ENCODE measurements at regions not wholly inside any gene's neighbourhood (a gene's known extent, or its start where the extent isn't known, plus 50 kb on each side); places are given as distances from the start of the nearest gene placed in this dataset.

- no peak for TF ChIP-seq EZH2 (IDR thresholded peaks at IDR 0.05)
- TF ChIP-seq, protein P1, sequence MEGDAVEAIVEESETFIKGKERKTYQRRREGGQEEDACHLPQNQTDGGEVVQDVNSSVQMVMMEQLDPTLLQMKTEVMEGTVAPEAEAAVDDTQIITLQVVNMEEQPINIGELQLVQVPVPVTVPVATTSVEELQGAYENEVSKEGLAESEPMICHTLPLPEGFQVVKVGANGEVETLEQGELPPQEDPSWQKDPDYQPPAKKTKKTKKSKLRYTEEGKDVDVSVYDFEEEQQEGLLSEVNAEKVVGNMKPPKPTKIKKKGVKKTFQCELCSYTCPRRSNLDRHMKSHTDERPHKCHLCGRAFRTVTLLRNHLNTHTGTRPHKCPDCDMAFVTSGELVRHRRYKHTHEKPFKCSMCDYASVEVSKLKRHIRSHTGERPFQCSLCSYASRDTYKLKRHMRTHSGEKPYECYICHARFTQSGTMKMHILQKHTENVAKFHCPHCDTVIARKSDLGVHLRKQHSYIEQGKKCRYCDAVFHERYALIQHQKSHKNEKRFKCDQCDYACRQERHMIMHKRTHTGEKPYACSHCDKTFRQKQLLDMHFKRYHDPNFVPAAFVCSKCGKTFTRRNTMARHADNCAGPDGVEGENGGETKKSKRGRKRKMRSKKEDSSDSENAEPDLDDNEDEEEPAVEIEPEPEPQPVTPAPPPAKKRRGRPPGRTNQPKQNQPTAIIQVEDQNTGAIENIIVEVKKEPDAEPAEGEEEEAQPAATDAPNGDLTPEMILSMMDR (IDR thresholded peaks at IDR 0.05 in 2 of 3, conservative IDR thresholded peaks at IDR 0.05 in 1 of 3; ENCODE audit: borderline replicate concordance in 1 of 3, insufficient read depth in 1 of 3, low read depth in 2 of 3, low read length in 2 of 3) = no peak
- TF ChIP-seq ZBTB33 (IDR thresholded peaks at IDR 0.05; ENCODE audit: extremely low read depth, insufficient replicate concordance, low read length) = no peak
- no peak for TF ChIP-seq ZFX (IDR thresholded peaks at IDR 0.05)
- TF ChIP-seq, protein P2, sequence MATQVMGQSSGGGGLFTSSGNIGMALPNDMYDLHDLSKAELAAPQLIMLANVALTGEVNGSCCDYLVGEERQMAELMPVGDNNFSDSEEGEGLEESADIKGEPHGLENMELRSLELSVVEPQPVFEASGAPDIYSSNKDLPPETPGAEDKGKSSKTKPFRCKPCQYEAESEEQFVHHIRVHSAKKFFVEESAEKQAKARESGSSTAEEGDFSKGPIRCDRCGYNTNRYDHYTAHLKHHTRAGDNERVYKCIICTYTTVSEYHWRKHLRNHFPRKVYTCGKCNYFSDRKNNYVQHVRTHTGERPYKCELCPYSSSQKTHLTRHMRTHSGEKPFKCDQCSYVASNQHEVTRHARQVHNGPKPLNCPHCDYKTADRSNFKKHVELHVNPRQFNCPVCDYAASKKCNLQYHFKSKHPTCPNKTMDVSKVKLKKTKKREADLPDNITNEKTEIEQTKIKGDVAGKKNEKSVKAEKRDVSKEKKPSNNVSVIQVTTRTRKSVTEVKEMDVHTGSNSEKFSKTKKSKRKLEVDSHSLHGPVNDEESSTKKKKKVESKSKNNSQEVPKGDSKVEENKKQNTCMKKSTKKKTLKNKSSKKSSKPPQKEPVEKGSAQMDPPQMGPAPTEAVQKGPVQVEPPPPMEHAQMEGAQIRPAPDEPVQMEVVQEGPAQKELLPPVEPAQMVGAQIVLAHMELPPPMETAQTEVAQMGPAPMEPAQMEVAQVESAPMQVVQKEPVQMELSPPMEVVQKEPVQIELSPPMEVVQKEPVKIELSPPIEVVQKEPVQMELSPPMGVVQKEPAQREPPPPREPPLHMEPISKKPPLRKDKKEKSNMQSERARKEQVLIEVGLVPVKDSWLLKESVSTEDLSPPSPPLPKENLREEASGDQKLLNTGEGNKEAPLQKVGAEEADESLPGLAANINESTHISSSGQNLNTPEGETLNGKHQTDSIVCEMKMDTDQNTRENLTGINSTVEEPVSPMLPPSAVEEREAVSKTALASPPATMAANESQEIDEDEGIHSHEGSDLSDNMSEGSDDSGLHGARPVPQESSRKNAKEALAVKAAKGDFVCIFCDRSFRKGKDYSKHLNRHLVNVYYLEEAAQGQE (IDR thresholded peaks at IDR 0.05; ENCODE audit: low read depth) = no peak
- TF ChIP-seq POLR2A (IDR thresholded peaks at IDR 0.05; ENCODE audit: borderline replicate concordance, extremely low read depth, insufficient read depth, insufficient read length) = no peak
- no peak for TF ChIP-seq POLR2AphosphoS5 (IDR thresholded peaks at IDR 0.05; ENCODE audit: low read depth, low read length)
- no peak for TF ChIP-seq CEBPB (IDR thresholded peaks at IDR 0.05; ENCODE audit: low read depth)
- TF ChIP-seq YY1 (IDR thresholded peaks at IDR 0.05; ENCODE audit: extremely low read depth, insufficient replicate concordance, low read depth, low read length) = no peak
- TF ChIP-seq RAD21 (IDR thresholded peaks at IDR 0.05; ENCODE audit: low read depth) = no peak
- no peak for TF ChIP-seq MAX (IDR thresholded peaks at IDR 0.05)
- TF ChIP-seq, protein P3, sequence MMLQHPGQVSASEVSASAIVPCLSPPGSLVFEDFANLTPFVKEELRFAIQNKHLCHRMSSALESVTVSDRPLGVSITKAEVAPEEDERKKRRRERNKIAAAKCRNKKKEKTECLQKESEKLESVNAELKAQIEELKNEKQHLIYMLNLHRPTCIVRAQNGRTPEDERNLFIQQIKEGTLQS (IDR thresholded peaks at IDR 0.05) = no peak
- TF ChIP-seq ZNF274 (IDR thresholded peaks at IDR 0.05; ENCODE audit: low read depth, low read length) = no peak
- no peak for TF ChIP-seq SIN3A (IDR thresholded peaks at IDR 0.05; ENCODE audit: low read depth)
These were observed 1073.3 kb upstream of the ACVR2A start for GRCh38 chr2:146771531-146771930.
